ENCODE measurements at regions not wholly inside any gene's neighbourhood (a gene's known extent, or its start where the extent isn't known, plus 50 kb on each side); places are given as distances from the start of the nearest gene placed in this dataset.

DNA sequence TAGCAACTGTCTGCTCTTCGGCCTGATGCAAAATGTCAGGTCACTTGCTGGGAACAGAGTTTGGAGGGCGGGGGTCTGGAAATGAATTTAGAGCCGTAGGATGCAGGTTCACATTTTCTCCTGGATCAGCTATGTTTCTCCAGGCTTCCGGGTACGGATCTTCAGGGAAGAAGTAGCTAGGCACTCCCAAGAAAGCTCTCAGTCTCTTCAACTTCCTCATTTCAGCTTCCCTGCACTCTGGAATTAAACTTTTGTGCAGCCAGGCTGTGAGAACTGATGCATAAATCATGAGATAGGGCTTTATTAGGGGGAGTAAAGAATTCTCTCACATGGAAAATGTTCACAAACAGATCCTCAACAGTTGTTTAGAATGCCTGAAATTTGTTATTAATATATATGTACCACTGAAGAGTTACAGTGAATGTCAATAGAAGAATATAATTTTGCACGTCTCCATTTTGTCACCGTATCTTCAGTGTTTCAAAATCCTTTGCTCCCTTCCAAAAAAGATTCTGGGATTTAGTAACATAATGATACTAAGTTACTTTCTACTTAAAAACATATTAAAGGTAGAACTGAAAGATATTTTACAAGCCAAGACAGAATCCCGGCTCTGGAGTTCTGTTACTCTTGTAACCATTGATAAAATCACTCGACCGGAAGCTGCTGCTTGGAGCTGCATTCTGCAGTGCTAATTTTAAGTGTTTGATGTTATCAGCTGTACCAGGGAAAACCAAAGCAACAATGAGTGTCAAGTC is 178.5 kb upstream of the P2RY1 start:
- no peak for TF ChIP-seq POLR2A (IDR thresholded peaks at IDR 0.05)
- no peak for TF ChIP-seq CTCF (IDR thresholded peaks at IDR 0.05)
- WGBS, 2 donors: 30 to 35% methylated on average over 10 of the region's 10 CpGs
- H3K27ac ChIP-seq: no peak overlapping the region
- DNase-seq: peak; percentile 22 to 31
- no peak overlapping the region for H3K4me3 ChIP-seq (replicated peaks in 1 of 3)
- H3K4me1 ChIP-seq: peaks cover 0 to 3% of the 10 kb centered on the region in 2 donors
- no peaks in the 10 kb centered on the region for H3K27me3 ChIP-seq
- intact Hi-C loops (cut with DNase I): no loop called here
- H3K9me3 ChIP-seq: no peaks in the 10 kb centered on the region
- H3K36me3 ChIP-seq: no peaks in the 10 kb centered on the region

DNA sequence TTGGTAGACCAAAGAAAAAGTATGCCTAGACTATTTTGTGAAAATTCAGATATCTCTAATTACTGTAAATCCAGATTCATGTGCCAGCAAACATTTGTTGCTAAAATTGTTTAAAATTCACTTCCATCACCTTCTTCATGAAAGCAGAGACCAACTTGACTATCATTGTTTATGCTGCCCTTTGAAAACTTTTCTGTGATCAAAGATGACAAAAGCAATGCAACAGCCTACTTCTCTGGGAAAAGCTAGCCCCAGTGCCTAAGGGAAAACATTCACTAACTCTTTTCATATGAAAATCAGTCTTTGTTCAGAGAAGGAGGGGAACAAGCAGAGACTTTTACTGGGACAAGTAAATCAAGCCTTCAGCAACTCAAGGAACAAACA is 178.0 kb upstream of the P2RY1 start:
- no peaks in the 10 kb centered on the region for H3K36me3 ChIP-seq
- no peak for TF ChIP-seq CTCF (IDR thresholded peaks at IDR 0.05)
- TF ChIP-seq POLR2A (IDR thresholded peaks at IDR 0.05): no peak
- no peak overlapping the region for H3K4me3 ChIP-seq (replicated peaks in 1 of 3)
- H3K27me3 ChIP-seq: no peaks in the 10 kb centered on the region
- H3K27ac ChIP-seq: no peak overlapping the region
- no peaks in the 10 kb centered on the region for H3K9me3 ChIP-seq
- intact Hi-C loops (cut with DNase I): no loop called here
- DNase-seq: no peak
- peaks cover 0 to 3% of the 10 kb centered on the region in 2 donors for H3K4me1 ChIP-seq

- 69 to 72% methylated on average over 5 of the region's 5 CpGs for WGBS, 2 donors
- intact Hi-C loops (cut with DNase I): no loop called here
These were observed 175.8 kb upstream of the P2RY1 start for GRCh38 chr3:152658977-152659720.

DNA sequence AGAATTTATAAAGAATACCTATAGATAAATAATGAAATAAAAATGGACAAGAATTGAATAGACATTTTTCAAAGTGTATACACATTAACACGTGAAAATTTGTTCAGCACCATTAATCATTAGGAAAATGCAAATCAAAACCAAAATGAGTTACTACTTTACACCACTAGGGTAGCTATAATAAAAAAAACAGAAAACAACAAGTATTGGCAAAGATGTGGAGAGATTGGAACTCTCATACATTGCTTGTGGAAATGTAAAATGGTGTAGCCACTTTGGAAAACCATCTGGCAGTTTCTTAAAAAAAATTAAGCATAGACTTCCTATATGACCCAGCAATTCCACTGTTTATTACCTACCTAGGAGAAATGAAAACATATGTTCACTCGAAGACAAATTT is 172.8 kb upstream of the P2RY1 start:
- H3K4me3 ChIP-seq (replicated peaks in 1 of 3): no peak overlapping the region
- no peak for DNase-seq
- no peaks in the 10 kb centered on the region for H3K4me1 ChIP-seq
- no peaks in the 10 kb centered on the region for H3K36me3 ChIP-seq
- intact Hi-C loops (cut with DNase I): no loop called here
- no peaks in the 10 kb centered on the region for H3K9me3 ChIP-seq
- TF ChIP-seq POLR2A (IDR thresholded peaks at IDR 0.05): no peak
- TF ChIP-seq CTCF (IDR thresholded peaks at IDR 0.05): no peak
- no peaks in the 10 kb centered on the region for H3K27me3 ChIP-seq
- 67 to 93% methylated on average over 2 of the region's 2 CpGs for WGBS, 2 donors
- no peak overlapping the region for H3K27ac ChIP-seq

More at GRCh38 chr3:152658977-152659720, 175.8 kb upstream of the P2RY1 start:
- peaks cover 0 to 3% of the 10 kb centered on the region in 2 donors for H3K4me1 ChIP-seq
- no peaks in the 10 kb centered on the region for H3K36me3 ChIP-seq
- H3K27ac ChIP-seq: no peak overlapping the region
- no peaks in the 10 kb centered on the region for H3K27me3 ChIP-seq
- H3K9me3 ChIP-seq: no peaks in the 10 kb centered on the region
- no peak for TF ChIP-seq CTCF (IDR thresholded peaks at IDR 0.05)
- no peak for TF ChIP-seq POLR2A (IDR thresholded peaks at IDR 0.05)
- DNase-seq: no peak
- no peak overlapping the region for H3K4me3 ChIP-seq (replicated peaks in 1 of 3)

- Histone ChIP-seq H3K4me3 (replicated peaks in 1 of 3) (no peak overlapping the region), H3K9me3 (no peaks in the 10 kb centered on the region), H3K4me1 (no peaks in the 10 kb centered on the region), H3K27me3 (no peaks in the 10 kb centered on the region), H3K27ac (no peak overlapping the region), H3K36me3 (no peaks in the 10 kb centered on the region)
- TF ChIP-seq CTCF (IDR thresholded peaks at IDR 0.05) (no peak), POLR2A (IDR thresholded peaks at IDR 0.05) (no peak)
- intact Hi-C loops (cut with DNase I): no loop called here
- DNase-seq: no peak
These were observed 170.2 kb upstream of the P2RY1 start for GRCh38 chr3:152664766-152665165.

Data from thyroid gland (tissue), 4 donors.